ENCODE measurements at regions not wholly inside any gene's neighbourhood (a gene's known extent, or its start where the extent isn't known, plus 50 kb on each side); places are given as distances from the start of the nearest gene placed in this dataset.

DNA sequence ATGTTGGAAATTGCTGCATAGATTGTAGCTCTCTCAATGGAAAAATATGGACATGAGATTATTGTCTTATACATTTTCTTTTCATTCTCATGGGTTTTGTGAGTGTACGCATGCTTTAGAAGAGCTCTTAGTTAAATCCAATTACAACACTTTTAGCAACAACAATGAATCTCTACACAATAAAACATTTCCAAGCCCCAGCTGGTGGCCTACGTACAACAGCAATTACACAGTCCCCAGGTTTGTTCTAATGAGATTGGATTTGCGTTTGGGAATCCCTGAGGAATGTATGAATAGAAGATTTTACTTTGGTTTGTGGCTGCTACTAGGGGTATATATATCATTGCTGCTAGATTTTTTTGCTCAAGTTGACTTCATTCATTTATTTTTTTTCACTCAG lies 98.6 kb downstream of the FHDC1 start:
- no peak for ATAC-seq
- Mint-ChIP-seq H3K9me3 (peaks cover 5 to 6% of the 10 kb centered on the region in 2 donors), H3K36me3 (peaks cover 6 to 8% of the 10 kb centered on the region in 2 donors)

DNA sequence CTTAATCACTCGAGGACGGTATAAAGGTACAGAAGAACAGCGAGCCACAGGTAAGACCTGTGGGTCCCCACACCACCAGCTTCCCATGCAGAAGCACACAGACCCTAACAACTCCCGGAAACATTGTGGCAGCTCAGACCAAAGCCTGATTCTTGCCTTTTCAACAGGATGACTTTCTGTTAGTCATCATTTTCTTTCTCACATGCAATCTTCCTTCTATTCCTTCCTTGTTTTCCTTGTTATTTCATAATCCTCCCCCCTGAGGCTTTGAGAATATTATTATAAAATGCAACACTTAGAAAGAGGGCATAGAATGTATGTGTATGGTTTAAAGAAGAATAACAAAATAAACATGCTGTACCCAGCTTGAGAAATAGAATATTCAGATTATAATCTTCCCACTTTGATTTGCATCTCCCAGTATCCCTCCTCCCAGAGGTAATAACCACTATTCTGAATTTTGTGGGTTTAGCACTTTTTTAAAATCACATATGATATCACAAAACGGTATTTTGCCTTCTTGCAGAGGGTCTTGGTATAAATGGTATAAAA lies 100.9 kb downstream of the FHDC1 start:
- no peak for DNase-seq (ENCODE audit: low spot score in 2 of 2)
- no peaks in the 10 kb centered on the region for H3K36me3 Mint-ChIP-seq
- ATAC-seq: no peak
- no peak overlapping the region for H3K27ac Mint-ChIP-seq
- H3K9me3 Mint-ChIP-seq: no peaks in the 10 kb centered on the region

More for the DNA sequence above, 98.6 kb downstream of the FHDC1 start:
- H3K27ac Mint-ChIP-seq: no peak overlapping the region
- no peak for DNase-seq (ENCODE audit: low spot score in 2 of 2)

DNA sequence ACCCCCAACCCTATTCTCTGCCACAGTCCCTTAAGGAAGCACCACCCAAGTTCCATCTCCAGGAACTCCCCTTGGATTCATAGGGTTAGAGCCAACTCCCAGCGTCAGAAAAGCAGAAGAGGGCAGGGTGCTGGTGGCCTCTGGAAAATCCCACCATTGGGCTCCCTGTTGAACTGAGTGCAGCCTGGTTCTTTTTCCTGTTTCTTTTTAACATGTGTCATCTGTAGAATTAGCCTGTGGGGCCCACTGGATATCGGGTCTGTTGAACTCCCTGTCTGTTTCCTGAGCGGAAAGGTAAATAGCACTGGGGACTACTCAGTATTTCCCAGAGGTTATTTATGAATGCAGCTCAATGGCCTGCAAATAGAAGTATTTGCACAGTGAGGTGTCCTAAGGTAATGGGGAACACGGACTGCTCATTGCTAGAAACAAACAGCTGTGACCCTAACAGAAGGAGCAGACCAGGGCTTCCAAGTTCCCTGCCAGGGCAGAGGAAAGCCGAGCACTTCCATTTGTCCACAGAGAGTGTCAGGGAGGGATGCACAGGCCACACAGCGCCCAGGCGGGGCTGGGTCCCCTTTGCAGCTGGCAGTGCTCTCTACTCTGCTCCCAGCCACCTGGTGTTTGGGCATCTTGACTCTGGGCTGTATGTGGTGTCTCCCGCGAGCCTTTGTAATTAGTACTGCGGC lies 102.6 kb downstream of the FHDC1 start:
- ATAC-seq: no peak
- Mint-ChIP-seq H3K27ac (no peak overlapping the region), H3K36me3 (no peaks in the 10 kb centered on the region)

DNA sequence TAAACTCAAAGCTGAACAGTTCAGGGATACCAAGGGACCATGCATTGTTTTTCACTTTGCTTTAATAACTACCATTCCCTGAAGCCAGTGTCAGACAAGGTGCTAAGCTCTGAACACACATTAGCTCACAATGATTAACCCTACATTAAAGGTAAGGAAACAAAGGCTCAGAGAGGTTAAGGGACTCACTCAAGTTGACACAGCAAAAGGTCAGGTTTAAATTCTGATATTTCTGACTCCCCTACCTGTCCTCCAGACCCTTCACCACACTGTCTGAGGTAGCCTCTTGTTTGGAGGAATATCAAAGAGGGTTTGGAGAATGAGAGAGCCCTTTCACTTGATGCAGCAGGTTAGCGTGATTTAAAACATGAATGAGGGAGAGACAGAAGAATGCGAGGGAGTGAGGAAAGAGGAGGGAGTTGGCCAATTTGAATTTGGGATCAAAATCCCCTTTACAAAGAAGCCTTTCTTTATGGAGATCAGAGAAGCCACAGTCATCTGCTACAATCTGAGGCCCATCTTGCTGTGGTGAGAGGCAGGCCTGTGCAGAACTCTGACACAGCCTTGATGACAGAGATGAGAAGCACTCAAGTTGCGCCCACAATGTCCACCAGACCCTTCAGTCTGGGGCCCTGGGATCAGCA lies 103.5 kb downstream of the FHDC1 start:
- no peaks in the 10 kb centered on the region for H3K36me3 Mint-ChIP-seq

More for the DNA sequence above, 102.6 kb downstream of the FHDC1 start:
- no peak for DNase-seq (ENCODE audit: low spot score in 2 of 2)
- H3K9me3 Mint-ChIP-seq: no peaks in the 10 kb centered on the region

DNA sequence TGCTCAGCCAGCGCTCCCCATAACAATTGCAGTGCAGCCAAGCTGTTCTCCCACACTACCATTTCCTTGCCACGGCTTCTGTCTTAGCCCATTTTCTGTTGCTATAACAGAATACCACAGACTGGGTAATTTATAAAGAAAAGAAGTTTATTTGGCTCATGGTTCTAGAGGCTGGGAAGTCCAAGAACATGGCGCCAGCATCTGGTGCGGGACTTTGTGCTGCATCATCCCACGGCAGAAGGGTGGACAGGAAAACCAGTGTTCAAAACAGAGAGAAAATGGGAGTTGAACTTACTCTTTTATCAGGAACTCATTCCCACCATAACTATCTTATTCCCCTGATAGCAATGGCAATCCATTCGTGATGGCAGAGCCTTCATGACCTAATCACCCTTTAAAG lies 104.6 kb downstream of the FHDC1 start:
- no peak for DNase-seq (ENCODE audit: low spot score in 2 of 2)
- no peaks in the 10 kb centered on the region for H3K36me3 Mint-ChIP-seq
- H3K9me3 Mint-ChIP-seq: no peaks in the 10 kb centered on the region
- no peak overlapping the region for H3K27ac Mint-ChIP-seq
- no peak for ATAC-seq

More for the DNA sequence above, 103.5 kb downstream of the FHDC1 start:
- Mint-ChIP-seq H3K27ac (no peak overlapping the region), H3K9me3 (no peaks in the 10 kb centered on the region)
- DNase-seq (ENCODE audit: low spot score in 2 of 2) (no peak), ATAC-seq (no peak)

DNA sequence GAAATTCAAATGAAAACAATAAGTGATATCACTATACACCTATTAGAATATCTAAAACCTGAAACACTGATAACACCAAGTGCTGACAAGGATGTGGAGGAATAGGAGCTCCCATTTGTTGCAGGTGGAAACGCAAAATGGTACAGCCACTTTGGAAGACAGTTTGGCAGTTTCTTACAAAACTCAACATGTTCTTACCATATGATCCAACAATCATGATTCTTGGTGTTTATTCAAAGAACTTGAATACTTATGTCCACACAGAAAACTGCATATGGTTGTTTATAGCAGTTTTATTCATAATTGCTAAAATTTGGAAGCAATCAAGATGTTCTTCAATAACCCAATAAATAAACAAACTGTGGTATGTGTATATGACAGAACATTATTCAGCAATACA lies 107.9 kb downstream of the FHDC1 start:
- DNase-seq (ENCODE audit: low spot score in 2 of 2) (no peak), ATAC-seq (no peak)
- Mint-ChIP-seq H3K36me3 (no peaks in the 10 kb centered on the region), H3K9me3 (no peaks in the 10 kb centered on the region), H3K27ac (no peak overlapping the region)

DNA sequence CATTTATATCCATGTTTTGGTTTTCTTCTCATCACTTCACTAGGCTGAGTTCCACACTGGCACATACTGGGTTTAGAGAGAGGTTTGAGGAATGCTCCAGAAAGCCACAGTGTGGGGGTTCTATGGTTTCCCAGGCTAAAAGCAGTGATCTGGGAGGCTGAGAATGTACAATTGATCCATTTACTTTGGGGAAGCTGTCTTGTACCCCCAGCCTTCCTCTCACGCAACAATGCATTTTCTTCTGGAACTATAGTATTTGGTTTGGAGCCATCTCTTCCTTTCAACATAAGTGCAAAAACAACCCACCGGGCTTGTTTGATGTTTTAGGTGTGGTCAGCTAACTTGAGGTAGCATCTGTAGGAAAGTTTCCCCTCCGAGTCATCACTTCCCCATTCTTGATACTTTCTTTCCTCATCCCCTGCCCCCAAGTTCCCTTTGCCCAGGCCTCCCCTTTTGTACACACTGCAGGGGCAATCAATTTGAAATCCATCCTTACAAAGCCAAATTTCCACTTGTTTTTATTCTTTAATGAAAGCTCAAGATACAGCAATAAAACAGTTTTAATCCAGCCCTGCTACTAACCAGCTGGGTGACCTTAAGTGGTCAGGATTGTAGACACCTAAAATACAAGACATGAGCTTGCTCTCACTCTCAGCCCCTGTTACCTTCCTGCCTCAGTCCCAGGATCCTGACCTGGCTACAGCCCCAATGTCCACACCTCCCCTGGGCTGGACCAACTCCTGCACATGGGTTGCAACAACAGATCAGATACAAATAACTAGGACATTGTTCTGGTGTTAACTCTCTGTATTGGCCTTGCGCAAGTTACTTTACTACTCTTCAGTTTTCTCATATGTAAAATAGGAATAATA lies 109.2 kb downstream of the FHDC1 start:
- ATAC-seq (no peak), DNase-seq (ENCODE audit: low spot score in 2 of 2) (no peak)
- Mint-ChIP-seq H3K9me3 (no peaks in the 10 kb centered on the region), H3K36me3 (no peaks in the 10 kb centered on the region), H3K27ac (no peak overlapping the region)

DNA sequence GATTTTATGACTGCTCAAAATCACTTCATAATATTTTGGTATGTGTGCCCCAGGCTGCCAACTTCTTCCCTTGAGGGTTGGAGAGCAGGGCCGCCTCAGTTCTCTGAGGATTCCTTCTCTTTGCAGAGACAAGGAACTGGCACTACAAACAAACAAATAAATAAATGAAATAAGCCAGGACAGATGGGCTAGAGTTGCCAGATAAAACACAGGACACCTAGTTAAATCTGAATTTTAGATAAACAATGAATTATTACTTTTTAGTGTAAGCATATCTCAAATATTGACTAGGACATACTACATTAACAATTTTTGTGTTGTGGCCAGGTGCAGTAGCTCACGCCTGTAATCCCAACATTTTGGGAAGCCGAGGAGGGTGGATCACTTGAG lies 122.5 kb downstream of the FHDC1 start:
- DNase-seq (ENCODE audit: low spot score in 2 of 2) (no peak), ATAC-seq (no peak)
- no peaks in the 10 kb centered on the region for H3K9me3 Mint-ChIP-seq

DNA sequence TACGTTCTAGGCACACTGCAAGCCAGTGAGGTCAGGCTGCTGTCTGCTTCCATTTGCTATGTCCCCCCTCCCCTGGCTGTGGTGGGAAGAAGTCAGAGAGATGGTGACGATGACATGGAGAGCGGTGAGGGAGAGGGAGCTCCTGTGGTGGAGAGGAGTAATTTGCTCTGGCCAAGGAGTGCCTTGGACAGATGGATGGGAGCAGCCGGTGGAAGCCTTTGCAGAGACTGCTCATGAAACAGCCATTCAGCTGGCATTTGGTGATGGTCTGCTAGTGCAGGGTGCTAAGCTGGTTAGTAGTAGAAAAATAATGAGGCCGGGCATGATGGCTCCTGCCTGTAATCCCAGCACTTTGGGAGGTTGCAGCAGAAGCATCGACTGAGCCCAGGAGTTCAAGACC lies 124.1 kb downstream of the FHDC1 start:
- no peak overlapping the region for H3K27ac Mint-ChIP-seq
- H3K36me3 Mint-ChIP-seq: no peaks in the 10 kb centered on the region
- ATAC-seq: no peak

More for the DNA sequence above, 122.5 kb downstream of the FHDC1 start:
- Mint-ChIP-seq H3K36me3 (no peaks in the 10 kb centered on the region), H3K27ac (no peak overlapping the region)

DNA sequence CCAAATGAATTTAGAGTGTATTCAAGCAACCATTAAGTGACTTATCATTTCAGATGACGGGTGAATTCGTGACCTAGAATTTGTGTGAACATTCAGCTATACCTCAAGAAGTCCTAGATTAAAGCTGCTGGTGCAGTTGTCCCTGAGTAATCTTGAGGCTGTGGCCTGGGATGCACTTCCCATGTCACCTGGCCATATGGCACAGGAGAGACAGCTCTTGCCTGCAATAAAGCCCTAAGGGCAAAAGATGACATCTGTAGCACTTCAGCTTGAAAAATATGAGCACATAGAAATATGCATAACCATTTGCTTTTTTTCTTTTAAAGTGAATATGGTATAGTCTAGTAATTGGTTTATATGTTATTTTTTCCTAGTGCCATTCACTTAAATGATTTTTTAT lies 125.8 kb downstream of the FHDC1 start:
- Mint-ChIP-seq H3K9me3 (no peaks in the 10 kb centered on the region), H3K36me3 (no peaks in the 10 kb centered on the region), H3K27ac (no peak overlapping the region)
- DNase-seq (ENCODE audit: low spot score in 2 of 2) (no peak), ATAC-seq (no peak)

More for the DNA sequence above, 124.1 kb downstream of the FHDC1 start:
- no peak for DNase-seq (ENCODE audit: low spot score in 2 of 2)
- no peaks in the 10 kb centered on the region for H3K9me3 Mint-ChIP-seq

DNA sequence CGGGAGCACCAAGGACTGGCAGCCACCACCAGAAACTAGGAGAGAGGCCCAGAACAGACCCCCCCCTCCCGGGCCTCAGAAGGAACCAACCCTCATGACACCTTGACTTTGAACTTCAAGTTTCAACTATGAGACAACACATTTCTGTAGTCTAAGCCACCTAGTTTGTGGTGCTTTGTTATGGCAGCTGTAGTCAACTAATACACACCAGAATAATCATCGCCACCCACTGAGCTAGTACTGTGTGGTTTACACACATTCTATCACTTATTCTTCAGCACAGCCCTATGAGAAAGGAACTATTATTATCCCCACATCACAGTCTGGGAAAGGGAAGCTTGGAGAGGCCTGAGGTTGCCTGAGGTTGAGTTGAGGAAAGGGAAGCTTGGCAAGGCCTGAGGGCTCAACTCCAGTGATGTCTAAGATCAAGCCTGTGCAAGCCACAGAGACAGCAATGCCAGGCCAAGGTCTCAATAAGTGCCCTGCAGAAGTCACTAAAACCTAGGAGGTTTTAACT lies 126.6 kb downstream of the FHDC1 start:
- DNase-seq (ENCODE audit: low spot score in 2 of 2) (no peak), ATAC-seq (peak in 1 of 2 donors; percentile 55)
- H3K27ac Mint-ChIP-seq: peak overlapping the region in 1 of 2 donors; percentile 62
- H3K9me3 Mint-ChIP-seq: no peaks in the 10 kb centered on the region
- no peaks in the 10 kb centered on the region for H3K36me3 Mint-ChIP-seq

DNA sequence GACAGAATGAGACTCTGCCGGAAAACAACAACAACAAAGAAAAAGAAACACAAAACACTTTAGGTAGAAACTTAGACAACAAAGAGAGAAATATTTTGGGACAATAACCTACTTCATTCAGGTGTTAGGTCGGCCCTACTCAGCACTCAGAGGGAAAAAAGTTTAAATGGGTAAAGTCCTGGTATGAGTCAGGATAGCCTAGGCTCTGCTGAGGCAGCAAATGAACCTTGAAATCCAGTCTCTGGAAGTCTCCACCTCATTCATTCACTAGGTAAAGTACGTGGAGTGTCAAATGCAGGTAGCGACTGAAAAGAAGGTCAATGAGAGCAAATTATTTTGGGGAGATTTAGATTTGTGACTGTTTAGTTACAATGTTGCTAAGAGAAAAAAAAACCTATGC lies 127.4 kb downstream of the FHDC1 start:
- no peaks in the 10 kb centered on the region for H3K9me3 Mint-ChIP-seq

DNA sequence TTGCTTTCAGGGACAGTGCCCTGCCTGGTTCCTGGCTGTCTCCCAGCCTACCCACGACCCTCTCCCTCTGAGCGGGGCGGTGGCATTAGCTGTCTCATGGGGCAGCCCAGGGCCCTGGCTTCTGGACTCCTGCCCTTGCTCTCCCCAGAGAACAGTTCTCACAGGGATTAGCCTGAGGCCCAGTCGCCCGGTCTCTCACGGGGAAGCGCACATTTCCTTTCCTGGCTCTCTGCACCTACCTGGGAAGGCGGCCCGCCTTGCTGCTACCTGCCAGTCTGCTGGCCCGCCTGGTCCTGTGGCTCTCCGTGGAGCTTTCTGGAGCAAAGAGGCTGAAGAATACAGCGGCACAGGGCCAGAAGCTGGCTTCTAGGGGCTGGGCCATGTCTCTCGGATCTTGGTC lies 128.4 kb downstream of the FHDC1 start:
- ATAC-seq (no peak), DNase-seq (ENCODE audit: low spot score in 2 of 2) (no peak)
- Mint-ChIP-seq H3K36me3 (no peaks in the 10 kb centered on the region), H3K27ac (no peak overlapping the region), H3K9me3 (no peaks in the 10 kb centered on the region)

More for the DNA sequence above, 127.4 kb downstream of the FHDC1 start:
- no peaks in the 10 kb centered on the region for H3K36me3 Mint-ChIP-seq
- DNase-seq (ENCODE audit: low spot score in 2 of 2) (no peak), ATAC-seq (no peak)
- H3K27ac Mint-ChIP-seq: no peak overlapping the region

DNA sequence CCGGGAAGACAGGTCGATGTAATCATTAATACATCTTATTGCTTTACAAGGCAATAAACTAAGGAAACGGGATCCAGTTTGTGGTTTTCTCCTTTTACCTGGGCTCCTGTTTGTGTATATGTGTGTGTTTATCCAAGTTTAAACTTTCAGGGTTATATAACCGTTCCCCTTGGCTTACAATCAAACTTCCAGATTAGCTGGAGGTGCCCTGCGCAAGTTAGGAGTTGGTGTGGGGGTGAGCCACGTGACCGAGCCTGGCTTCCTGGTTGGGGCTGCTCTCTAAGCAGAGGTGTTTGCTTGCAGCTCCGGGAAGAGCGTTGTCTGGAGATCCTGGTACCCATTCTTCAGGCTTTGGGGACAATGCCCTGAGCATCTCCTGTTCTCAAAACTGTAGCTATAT lies 129.2 kb downstream of the FHDC1 start:
- Mint-ChIP-seq H3K36me3 (no peaks in the 10 kb centered on the region), H3K9me3 (no peaks in the 10 kb centered on the region), H3K27ac (no peak overlapping the region)
- ATAC-seq (no peak), DNase-seq (ENCODE audit: low spot score in 2 of 2) (no peak)

DNA sequence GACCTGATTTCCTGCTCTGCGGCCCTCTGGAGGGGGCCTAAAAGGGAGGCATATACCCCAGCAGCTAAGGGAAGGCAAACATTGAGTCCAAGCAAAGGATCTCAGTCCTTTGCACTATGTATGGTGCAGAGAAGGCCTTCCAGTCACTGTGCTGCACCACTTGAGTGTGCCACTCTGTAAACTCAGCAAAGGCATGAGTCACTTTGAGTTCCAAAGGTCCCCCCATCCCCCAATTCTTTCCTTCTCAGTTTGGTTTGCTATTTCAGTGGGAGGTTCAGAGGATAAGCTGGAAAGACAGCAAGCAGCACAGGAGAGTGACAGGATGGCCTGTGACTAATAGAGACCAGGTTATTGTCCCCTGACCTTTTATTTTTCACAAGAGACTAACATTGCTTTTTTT lies 131.3 kb downstream of the FHDC1 start:
- Mint-ChIP-seq H3K9me3 (no peaks in the 10 kb centered on the region), H3K27ac (no peak overlapping the region), H3K36me3 (no peaks in the 10 kb centered on the region)
- DNase-seq (ENCODE audit: low spot score in 2 of 2) (no peak), ATAC-seq (no peak)

DNA sequence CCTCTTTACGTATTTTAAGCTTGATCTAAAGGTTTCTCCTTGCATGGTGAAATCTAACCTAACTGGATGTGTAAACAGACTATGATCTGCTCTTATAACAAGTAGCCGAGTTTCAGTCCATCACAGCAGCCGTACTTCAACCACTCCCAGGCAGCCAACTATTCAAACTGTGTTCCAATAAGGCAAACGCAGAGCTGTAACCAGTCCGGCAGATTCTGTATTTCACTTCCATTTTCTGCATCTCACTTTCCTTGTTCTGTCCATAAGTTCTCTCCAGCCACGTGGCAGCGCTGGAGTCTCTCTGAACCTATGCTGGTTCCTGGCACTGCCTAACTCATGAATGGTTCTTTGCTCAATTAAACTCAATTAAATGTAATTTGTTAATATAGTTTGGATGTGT lies 132.6 kb downstream of the FHDC1 start:
- ATAC-seq: no peak
- no peak for DNase-seq (ENCODE audit: low spot score in 2 of 2)
- H3K27ac Mint-ChIP-seq: no peak overlapping the region
- no peaks in the 10 kb centered on the region for H3K36me3 Mint-ChIP-seq
- no peaks in the 10 kb centered on the region for H3K9me3 Mint-ChIP-seq
